Smooth muscle cell (in vitro differentiated cells): ENCODE measurements at regions not wholly inside any gene's neighbourhood (a gene's known extent, or its start where the extent isn't known, plus 50 kb on each side); places are given as distances from the start of the nearest gene placed in this dataset.

ENCODE experiments used
- DNase-seq: peaks from one replicate; lab custom pipeline; 2025; ENCODE audit not compliant: unreplicated experiment; lab: John Stamatoyannopoulos, UW
- H2AFZ ChIP-seq: fragments of 200-600 bp; sonication (generic); 2 replicates; pipeline ENCODE4 v1.6.0; 2016; ENCODE audit warnings: antibody characterized with exemption, low read depth, mild to moderate bottlenecking
- H3F3A ChIP-seq: fragments of 200-600 bp; sonication (generic); 2 replicates; pipeline ENCODE4 v1.6.0; 2017; ENCODE audit warnings: antibody characterized with exemption, low read depth
- H3K27ac ChIP-seq: fragments of 200-600 bp; sonication (generic); 2 replicates; pipeline ENCODE4 v1.5.1; 2016; ENCODE audit warnings: low read depth, mild to moderate bottlenecking
- H3K27me3 ChIP-seq: fragments of 200-600 bp; sonication (generic); 2 replicates; pipeline ENCODE4 v1.6.1; 2016; ENCODE audit warnings: low read depth, mild to moderate bottlenecking
- H3K36me3 ChIP-seq: fragments of 200-600 bp; sonication (generic); 2 replicates; pipeline ENCODE4 v1.5.1; 2016; ENCODE audit warnings: low read depth
- H3K4me1 ChIP-seq: fragments of 200-600 bp; sonication (generic); 2 replicates; pipeline ENCODE4 v1.5.1; 2016; ENCODE audit warnings: low read depth
- H3K4me2 ChIP-seq: fragments of 200-600 bp; sonication (generic); 2 replicates; pipeline ENCODE4 v1.6.0; 2016; ENCODE audit warnings: mild to moderate bottlenecking
- H3K4me3 ChIP-seq: fragments of 200-600 bp; sonication (generic); 2 replicates; pipeline ENCODE4 v1.5.1; 2016; ENCODE audit warnings: mild to moderate bottlenecking
- H3K79me2 ChIP-seq: fragments of 200-600 bp; sonication (generic); 2 replicates; pipeline ENCODE4 v1.6.0; 2016; ENCODE audit warnings: low read depth, mild to moderate bottlenecking
- H3K9ac ChIP-seq: fragments of 200-600 bp; sonication (generic); 2 replicates; pipeline ENCODE4 v1.6.0; 2016; ENCODE audit warnings: low read depth
- H3K9me3 ChIP-seq: fragments of 200-600 bp; sonication (generic); replicated peaks from 2 replicates; pipeline ENCODE4 v1.5.1; 2016; ENCODE audit warnings: low read depth
- H4K20me1 ChIP-seq: fragments of 200-600 bp; sonication (generic); 2 replicates; pipeline ENCODE4 v1.6.0; 2016; ENCODE audit warnings: low read depth
- WGBS: methylation state at CpG from one replicate; pipeline ENCODE4 v1.1.7; 2016; ENCODE audit warnings: low lambda C conversion rate; 5-methylcytosine and 5-hydroxymethylcytosine counted together
- TF ChIP-seq, protein P1 (sequence below): fragments of 200-600 bp; sonication (generic); IDR thresholded peaks from 2 replicates; pipeline ENCODE4 v1.5.1; 2017; ENCODE audit warnings: borderline replicate concordance, mild to moderate bottlenecking, antibody characterized with exemption; ENCODE audit not compliant: insufficient read depth, poor library complexity, severe bottlenecking

DNA sequence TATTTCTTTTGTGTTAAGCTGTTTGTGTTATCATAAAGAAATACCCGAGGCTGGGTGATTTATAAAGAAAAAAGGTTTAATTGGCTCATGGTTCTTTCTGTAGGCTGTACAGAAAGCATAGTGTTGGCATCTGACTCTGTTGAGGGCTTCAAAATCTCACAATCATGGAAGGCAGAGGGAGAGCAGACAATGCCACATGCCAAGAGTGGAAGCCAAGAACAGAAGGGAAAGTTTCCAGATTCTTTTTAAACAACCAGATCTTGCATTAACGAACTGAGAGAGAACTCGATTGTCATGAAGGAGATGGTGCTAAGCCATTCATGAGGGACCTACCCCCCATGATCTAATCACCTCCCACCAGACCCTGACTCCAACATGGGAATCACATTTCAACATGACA, 290.1 kb downstream of the BMP2 start:
- Histone ChIP-seq H3K27me3 (no peaks in the 10 kb centered on the region), H3K79me2 (no peaks in the 10 kb centered on the region), H4K20me1 (no peaks in the 10 kb centered on the region), H3K9me3 (no peaks in the 10 kb centered on the region), H3K4me2 (no peak overlapping the region), H3K36me3 (no peaks in the 10 kb centered on the region), H3K27ac (no peak overlapping the region), H3K4me3 (no peak overlapping the region), H3F3A (no peaks in the 10 kb centered on the region), H3K4me1 (no peaks in the 10 kb centered on the region), H2AFZ (no peak overlapping the region), H3K9ac (no peak overlapping the region)
- 89% methylated on average over 3 of the region's 3 CpGs for WGBS
- no peak for DNase-seq
- TF ChIP-seq, protein P1, sequence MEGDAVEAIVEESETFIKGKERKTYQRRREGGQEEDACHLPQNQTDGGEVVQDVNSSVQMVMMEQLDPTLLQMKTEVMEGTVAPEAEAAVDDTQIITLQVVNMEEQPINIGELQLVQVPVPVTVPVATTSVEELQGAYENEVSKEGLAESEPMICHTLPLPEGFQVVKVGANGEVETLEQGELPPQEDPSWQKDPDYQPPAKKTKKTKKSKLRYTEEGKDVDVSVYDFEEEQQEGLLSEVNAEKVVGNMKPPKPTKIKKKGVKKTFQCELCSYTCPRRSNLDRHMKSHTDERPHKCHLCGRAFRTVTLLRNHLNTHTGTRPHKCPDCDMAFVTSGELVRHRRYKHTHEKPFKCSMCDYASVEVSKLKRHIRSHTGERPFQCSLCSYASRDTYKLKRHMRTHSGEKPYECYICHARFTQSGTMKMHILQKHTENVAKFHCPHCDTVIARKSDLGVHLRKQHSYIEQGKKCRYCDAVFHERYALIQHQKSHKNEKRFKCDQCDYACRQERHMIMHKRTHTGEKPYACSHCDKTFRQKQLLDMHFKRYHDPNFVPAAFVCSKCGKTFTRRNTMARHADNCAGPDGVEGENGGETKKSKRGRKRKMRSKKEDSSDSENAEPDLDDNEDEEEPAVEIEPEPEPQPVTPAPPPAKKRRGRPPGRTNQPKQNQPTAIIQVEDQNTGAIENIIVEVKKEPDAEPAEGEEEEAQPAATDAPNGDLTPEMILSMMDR: no peak

DNA sequence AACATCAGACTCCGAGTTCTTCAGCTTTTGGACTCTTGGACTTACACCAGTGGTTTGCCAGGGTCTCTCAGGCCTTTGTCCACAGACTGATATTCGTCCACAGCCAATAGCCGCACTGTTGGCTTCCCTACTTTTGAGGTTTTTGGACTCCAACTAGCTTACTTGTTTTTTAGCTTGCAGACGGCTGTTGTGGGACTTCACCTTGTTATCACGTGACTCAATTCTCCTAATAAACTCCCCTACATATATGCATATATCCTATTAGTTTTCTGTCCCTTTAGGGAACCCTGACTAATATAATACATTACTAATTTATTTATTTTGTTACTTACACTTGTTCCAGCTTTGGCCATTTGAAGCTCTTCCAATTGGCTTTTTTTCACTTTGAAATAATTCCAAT, 311.3 kb downstream of the BMP2 start:
- TF ChIP-seq, protein P1: no peak
- no peak overlapping the region for H3K4me2 ChIP-seq
- WGBS: 79% methylated on average over 5 of the region's 5 CpGs

DNA sequence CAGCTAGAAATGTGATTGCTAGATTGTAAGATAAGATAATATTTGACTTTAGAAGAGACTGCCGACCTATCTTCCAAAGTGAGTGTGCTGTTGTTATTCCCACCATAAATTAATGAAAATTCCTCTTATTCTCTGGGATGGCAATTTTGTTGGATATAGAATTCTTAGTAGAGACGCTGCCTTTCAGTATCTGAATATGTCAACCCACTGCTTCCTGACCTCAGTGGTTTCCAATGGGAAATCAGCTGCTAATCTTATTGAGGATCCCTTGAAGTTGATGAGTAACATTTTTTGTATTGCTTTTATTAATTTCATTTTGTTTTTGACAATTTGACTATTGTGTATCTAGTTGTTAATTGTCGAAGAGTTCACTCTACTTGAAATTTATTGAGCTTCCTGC, 313.0 kb downstream of the BMP2 start:
- TF ChIP-seq, protein P1: no peak
- Histone ChIP-seq H3K9ac (no peak overlapping the region), H4K20me1 (no peaks in the 10 kb centered on the region), H3K27ac (no peak overlapping the region), H2AFZ (no peak overlapping the region), H3K9me3 (no peaks in the 10 kb centered on the region), H3K4me2 (no peak overlapping the region), H3K36me3 (no peaks in the 10 kb centered on the region), H3K27me3 (no peaks in the 10 kb centered on the region), H3F3A (no peaks in the 10 kb centered on the region), H3K79me2 (no peaks in the 10 kb centered on the region), H3K4me1 (no peaks in the 10 kb centered on the region), H3K4me3 (no peak overlapping the region)
- no peak for DNase-seq
- 91% methylated on average over 3 of the region's 3 CpGs for WGBS

More for the DNA sequence above, 311.3 kb downstream of the BMP2 start:
- Histone ChIP-seq H3F3A (no peaks in the 10 kb centered on the region), H3K9me3 (no peaks in the 10 kb centered on the region), H3K36me3 (no peaks in the 10 kb centered on the region), H4K20me1 (no peaks in the 10 kb centered on the region), H3K4me1 (no peaks in the 10 kb centered on the region), H2AFZ (no peak overlapping the region), H3K27me3 (no peaks in the 10 kb centered on the region), H3K27ac (no peak overlapping the region), H3K79me2 (no peaks in the 10 kb centered on the region), H3K9ac (no peak overlapping the region), H3K4me3 (no peak overlapping the region)
- DNase-seq: no peak

DNA sequence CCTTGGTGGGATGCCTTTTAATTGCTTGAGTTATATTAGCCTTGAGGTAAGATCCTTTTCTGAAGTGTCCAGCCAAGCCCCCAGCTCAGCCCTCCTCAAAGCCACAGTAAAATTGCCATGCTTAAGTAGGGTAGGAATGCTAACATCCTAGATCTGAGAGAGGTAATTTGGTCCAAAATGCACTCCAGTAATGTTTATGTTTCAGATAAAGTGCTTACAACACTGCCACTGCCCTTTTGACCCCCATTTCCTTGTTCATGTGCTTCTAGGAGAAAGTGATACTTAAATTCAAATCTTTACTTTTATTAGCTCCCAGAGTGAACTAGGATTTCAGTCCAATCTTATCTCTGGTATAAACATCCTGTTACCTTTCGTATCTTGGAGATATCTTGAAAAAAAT, 318.0 kb downstream of the BMP2 start:
- Histone ChIP-seq H2AFZ (no peak overlapping the region), H3K4me1 (no peaks in the 10 kb centered on the region), H3F3A (no peaks in the 10 kb centered on the region), H4K20me1 (no peaks in the 10 kb centered on the region), H3K27ac (no peak overlapping the region), H3K9me3 (no peaks in the 10 kb centered on the region), H3K27me3 (peaks cover 12% of the 10 kb centered on the region), H3K4me3 (no peak overlapping the region), H3K79me2 (no peaks in the 10 kb centered on the region), H3K4me2 (no peak overlapping the region), H3K36me3 (no peaks in the 10 kb centered on the region), H3K9ac (no peak overlapping the region)
- WGBS: 31% methylated on average over 1 of the region's 1 CpG
- no peak for DNase-seq
- TF ChIP-seq, protein P1: no peak
